ENCODE measurements at regions not wholly inside any gene's neighbourhood (a gene's known extent, or its start where the extent isn't known, plus 50 kb on each side); places are given as distances from the start of the nearest gene placed in this dataset.

- TF ChIP-seq TAF1 (IDR thresholded peaks at IDR 0.05; ENCODE audit: low read depth) (no peak), CTCF (IDR thresholded peaks at IDR 0.05; ENCODE audit: poor library complexity, severe bottlenecking) (no peak), REST (IDR thresholded peaks at IDR 0.05; ENCODE audit: borderline replicate concordance) (no peak), RAD21 (conservative IDR thresholded peaks at IDR 0.05) (no peak), EZH2 (IDR thresholded peaks at IDR 0.05; ENCODE audit: borderline replicate concordance, insufficient read depth, low read length, poor library complexity, severe bottlenecking) (no peak), POLR2AphosphoS5 (IDR thresholded peaks at IDR 0.05) (no peak), SMC3 (conservative IDR thresholded peaks at IDR 0.05; ENCODE audit: poor library complexity) (no peak), EP300 (conservative IDR thresholded peaks at IDR 0.05; ENCODE audit: poor library complexity, severe bottlenecking) (no peak)
Observed at GRCh38 chr14:84726471-84726870, 803.5 kb upstream of the FLRT2 start.
